ENCODE measurements at regions not wholly inside any gene's neighbourhood (a gene's known extent, or its start where the extent isn't known, plus 50 kb on each side); places are given as distances from the start of the nearest gene placed in this dataset.

- TF ChIP-seq, protein P1, sequence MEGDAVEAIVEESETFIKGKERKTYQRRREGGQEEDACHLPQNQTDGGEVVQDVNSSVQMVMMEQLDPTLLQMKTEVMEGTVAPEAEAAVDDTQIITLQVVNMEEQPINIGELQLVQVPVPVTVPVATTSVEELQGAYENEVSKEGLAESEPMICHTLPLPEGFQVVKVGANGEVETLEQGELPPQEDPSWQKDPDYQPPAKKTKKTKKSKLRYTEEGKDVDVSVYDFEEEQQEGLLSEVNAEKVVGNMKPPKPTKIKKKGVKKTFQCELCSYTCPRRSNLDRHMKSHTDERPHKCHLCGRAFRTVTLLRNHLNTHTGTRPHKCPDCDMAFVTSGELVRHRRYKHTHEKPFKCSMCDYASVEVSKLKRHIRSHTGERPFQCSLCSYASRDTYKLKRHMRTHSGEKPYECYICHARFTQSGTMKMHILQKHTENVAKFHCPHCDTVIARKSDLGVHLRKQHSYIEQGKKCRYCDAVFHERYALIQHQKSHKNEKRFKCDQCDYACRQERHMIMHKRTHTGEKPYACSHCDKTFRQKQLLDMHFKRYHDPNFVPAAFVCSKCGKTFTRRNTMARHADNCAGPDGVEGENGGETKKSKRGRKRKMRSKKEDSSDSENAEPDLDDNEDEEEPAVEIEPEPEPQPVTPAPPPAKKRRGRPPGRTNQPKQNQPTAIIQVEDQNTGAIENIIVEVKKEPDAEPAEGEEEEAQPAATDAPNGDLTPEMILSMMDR (conservative IDR thresholded peaks at IDR 0.05 in 1 of 2, IDR thresholded peaks at IDR 0.05 in 1 of 2; ENCODE audit: extremely low read depth in 1 of 2, insufficient read depth in 1 of 2, low read depth in 1 of 2, low read length in 2 of 2) = no peak
- no peak for TF ChIP-seq EZH2 (IDR thresholded peaks at IDR 0.05; ENCODE audit: borderline replicate concordance, low read length)
Measured at GRCh38 chr7:156327916-156328315, 312.7 kb upstream of the RNF32 start.

Data from mammary epithelial cell (primary cell).